ENCODE measurements at regions not wholly inside any gene's neighbourhood (a gene's known extent, or its start where the extent isn't known, plus 50 kb on each side); places are given as distances from the start of the nearest gene placed in this dataset.

DNA sequence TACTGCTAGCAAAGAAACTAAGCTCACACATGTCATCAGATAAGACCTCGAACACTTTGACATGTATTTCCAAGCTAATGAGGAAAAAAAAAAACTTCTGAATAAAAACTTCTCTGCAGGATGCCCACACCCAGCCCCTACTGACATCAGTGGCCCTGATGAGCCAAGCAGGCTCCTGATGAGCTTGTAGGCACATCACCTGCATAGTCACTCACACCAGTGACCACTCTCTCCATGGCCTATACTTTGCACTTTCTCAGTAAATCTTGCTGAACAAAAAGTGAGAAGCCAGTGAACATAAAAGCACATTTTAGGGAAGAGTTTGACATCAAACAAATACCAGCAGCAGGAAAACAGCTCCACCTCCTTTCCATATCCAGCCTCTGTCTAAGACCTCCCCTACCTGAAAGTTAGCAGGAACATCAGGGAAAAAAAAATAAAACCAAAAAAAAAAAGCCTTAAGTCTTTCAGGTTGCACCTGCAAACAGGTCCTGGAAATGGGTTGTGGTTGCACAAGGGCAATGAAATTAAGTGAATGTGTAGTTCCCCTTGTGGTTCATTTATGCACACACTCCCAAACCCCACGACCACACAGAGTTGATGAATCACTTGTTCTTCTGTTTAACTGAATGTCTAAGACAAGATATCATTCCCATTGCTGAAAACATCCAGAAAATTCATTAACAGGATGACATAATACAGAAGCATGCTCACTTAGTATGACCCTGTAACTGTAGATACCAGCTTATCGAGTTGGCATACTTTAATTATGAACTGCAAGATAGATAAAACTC, 205.2 kb upstream of the PDE1C start:
- TF ChIP-seq, protein P1, sequence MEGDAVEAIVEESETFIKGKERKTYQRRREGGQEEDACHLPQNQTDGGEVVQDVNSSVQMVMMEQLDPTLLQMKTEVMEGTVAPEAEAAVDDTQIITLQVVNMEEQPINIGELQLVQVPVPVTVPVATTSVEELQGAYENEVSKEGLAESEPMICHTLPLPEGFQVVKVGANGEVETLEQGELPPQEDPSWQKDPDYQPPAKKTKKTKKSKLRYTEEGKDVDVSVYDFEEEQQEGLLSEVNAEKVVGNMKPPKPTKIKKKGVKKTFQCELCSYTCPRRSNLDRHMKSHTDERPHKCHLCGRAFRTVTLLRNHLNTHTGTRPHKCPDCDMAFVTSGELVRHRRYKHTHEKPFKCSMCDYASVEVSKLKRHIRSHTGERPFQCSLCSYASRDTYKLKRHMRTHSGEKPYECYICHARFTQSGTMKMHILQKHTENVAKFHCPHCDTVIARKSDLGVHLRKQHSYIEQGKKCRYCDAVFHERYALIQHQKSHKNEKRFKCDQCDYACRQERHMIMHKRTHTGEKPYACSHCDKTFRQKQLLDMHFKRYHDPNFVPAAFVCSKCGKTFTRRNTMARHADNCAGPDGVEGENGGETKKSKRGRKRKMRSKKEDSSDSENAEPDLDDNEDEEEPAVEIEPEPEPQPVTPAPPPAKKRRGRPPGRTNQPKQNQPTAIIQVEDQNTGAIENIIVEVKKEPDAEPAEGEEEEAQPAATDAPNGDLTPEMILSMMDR (IDR thresholded peaks at IDR 0.05), result no peak
- no peak for TF ChIP-seq POLR2A (IDR thresholded peaks at IDR 0.05)

Data from uterus (tissue), 2 donors.